DOHH2 (cell line): ENCODE measurements at regions not wholly inside any gene's neighbourhood (a gene's known extent, or its start where the extent isn't known, plus 50 kb on each side); places are given as distances from the start of the nearest gene placed in this dataset.

Source experiments
- H3F3A ChIP-seq: fragments of 200-600 bp; sonication (generic), shearing (Covaris generic); 2 replicates; pipeline ENCODE4 v1.6.0; 2016; ENCODE audit warnings: antibody characterized with exemption, mild to moderate bottlenecking; ENCODE audit not compliant: control insufficient read depth, insufficient read depth
- H3K27ac ChIP-seq: fragments of 200-600 bp; sonication (generic); 2 replicates; pipeline ENCODE4 v1.5.1; 2014; ENCODE audit warnings: low read depth, mild to moderate bottlenecking, low read length, moderate library complexity
- H3K27me3 ChIP-seq: fragments of 200-600 bp; sonication (generic); 2 replicates; pipeline ENCODE4 v1.6.1; 2014; ENCODE audit warnings: mild to moderate bottlenecking, low read length, mixed read lengths; ENCODE audit not compliant: control insufficient read depth
- H3K36me3 ChIP-seq: fragments of 200-600 bp; sonication (generic); 2 replicates; pipeline ENCODE4 v1.6.1; 2014; ENCODE audit warnings: mild to moderate bottlenecking, low read length, moderate library complexity, mixed read lengths; ENCODE audit not compliant: control insufficient read depth
- H3K4me1 ChIP-seq: fragments of 200-600 bp; sonication (generic); 2 replicates; pipeline ENCODE4 v1.6.1; 2014; ENCODE audit warnings: mild to moderate bottlenecking, low read length, mixed read lengths; ENCODE audit not compliant: control insufficient read depth
- H3K4me2 ChIP-seq: fragments of 200-600 bp; sonication (generic); 2 replicates; pipeline ENCODE4 v1.6.0; 2014; ENCODE audit warnings: mild to moderate bottlenecking, low read length, moderate library complexity
- H3K4me3 ChIP-seq: fragments of 200-600 bp; sonication (generic); 2 replicates; pipeline ENCODE4 v1.5.1; 2014; ENCODE audit warnings: mild to moderate bottlenecking, low read length, mixed read lengths
- H3K79me2 ChIP-seq: fragments of 200-600 bp; sonication (generic); 2 replicates; pipeline ENCODE4 v1.6.1; 2014; ENCODE audit warnings: mild to moderate bottlenecking, low read length, mixed read lengths; ENCODE audit not compliant: control insufficient read depth
- H3K9me2 ChIP-seq: fragments of 200-600 bp; sonication (generic); replicated peaks from 2 replicates; pipeline ENCODE4 v1.6.1; 2014; ENCODE audit warnings: mild to moderate bottlenecking, low read length, mixed read lengths; ENCODE audit not compliant: control insufficient read depth
- H3K9me3 ChIP-seq: fragments of 200-600 bp; sonication (generic); 2 replicates; pipeline ENCODE4 v1.6.1; 2014; ENCODE audit warnings: antibody characterized with exemption, low read length, mixed read lengths; ENCODE audit not compliant: control insufficient read depth, insufficient read depth
- H4K20me1 ChIP-seq: fragments of 200-600 bp; sonication (generic); 2 replicates; pipeline ENCODE4 v1.6.0; 2014; ENCODE audit warnings: low read depth, mild to moderate bottlenecking, antibody characterized with exemption, low read length, moderate library complexity; ENCODE audit not compliant: control insufficient read depth, insufficient read depth
- CTCF ChIP-seq: fragments of 200-600 bp; sonication (generic); IDR thresholded peaks from one replicate; pipeline ENCODE4 v1.5.1; 2014; ENCODE audit warnings: antibody characterized with exemption, mild to moderate bottlenecking, low read depth, low read length; ENCODE audit not compliant: poor library complexity, severe bottlenecking
- EZH2phosphoT487 ChIP-seq: fragments of 200-600 bp; sonication (generic); IDR thresholded peaks from 2 replicates; pipeline ENCODE4 v1.6.1; 2017; ENCODE audit warnings: borderline replicate concordance, mild to moderate bottlenecking, antibody characterized with exemption, low read length, moderate library complexity, mixed read lengths

DNA sequence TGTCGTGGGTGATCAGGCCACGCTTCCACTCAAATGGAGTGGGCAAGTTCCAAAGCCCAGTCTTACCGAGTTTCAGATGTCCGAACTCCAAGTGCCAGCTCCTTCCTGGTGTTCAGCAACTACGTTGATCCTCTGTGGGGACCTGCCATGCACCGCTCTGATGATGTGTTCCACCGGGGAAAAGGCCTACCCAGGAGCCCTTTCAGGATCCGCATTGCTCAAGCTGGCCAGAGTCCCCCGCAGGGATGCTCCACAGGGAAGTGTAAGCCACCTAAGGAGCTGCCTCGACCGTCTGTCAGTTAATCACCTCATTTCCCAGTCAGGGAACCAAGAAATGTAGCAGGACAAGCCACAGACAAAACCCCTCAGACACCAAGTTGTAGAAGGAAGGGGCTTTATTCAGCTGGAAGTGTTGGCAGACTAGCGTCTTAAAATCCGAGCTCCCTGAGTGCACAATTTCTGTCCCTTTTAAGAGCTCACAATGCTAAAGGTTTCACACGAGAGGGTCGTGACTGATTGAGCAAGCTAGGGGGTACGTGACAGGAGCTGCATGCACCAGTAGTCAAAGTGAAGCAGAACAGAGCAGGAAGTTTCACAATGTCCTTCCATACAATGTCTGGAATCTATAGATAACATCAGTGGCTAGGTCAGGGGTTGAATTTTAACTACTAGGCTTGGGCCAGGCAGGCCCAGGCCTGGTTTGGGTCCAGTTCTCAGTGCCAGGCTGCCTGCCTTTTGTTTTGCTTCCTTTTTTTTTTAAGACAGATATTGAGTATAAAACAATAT, 126.2 kb upstream of the ZDHHC15 start:
- Histone ChIP-seq H3K27me3 (no peaks in the 10 kb centered on the region), H3K27ac (no peak overlapping the region), H3K4me3 (no peak overlapping the region), H3K9me2 (no peaks in the 10 kb centered on the region), H3K9me3 (no peaks in the 10 kb centered on the region), H4K20me1 (no peaks in the 10 kb centered on the region), H3K4me2 (no peak overlapping the region), H3F3A (no peaks in the 10 kb centered on the region), H3K4me1 (no peaks in the 10 kb centered on the region), H3K36me3 (no peaks in the 10 kb centered on the region), H3K79me2 (no peaks in the 10 kb centered on the region)
- TF ChIP-seq CTCF (no peak), EZH2phosphoT487 (no peak)

GRCh38 chrX:75642811-75643361, 120.0 kb upstream of the ZDHHC15 start:
- H4K20me1 ChIP-seq: no peaks in the 10 kb centered on the region
- TF ChIP-seq CTCF (no peak), EZH2phosphoT487 (no peak)
- H3K79me2 ChIP-seq: no peaks in the 10 kb centered on the region
- H3K36me3 ChIP-seq: no peaks in the 10 kb centered on the region
- no peaks in the 10 kb centered on the region for H3K27me3 ChIP-seq
- H3K27ac ChIP-seq: no peak overlapping the region
- no peak overlapping the region for H3K4me2 ChIP-seq
- H3F3A ChIP-seq: no peaks in the 10 kb centered on the region
- no peaks in the 10 kb centered on the region for H3K4me1 ChIP-seq
- H3K9me2 ChIP-seq: no peaks in the 10 kb centered on the region
- H3K4me3 ChIP-seq: no peak overlapping the region
- no peaks in the 10 kb centered on the region for H3K9me3 ChIP-seq

DNA sequence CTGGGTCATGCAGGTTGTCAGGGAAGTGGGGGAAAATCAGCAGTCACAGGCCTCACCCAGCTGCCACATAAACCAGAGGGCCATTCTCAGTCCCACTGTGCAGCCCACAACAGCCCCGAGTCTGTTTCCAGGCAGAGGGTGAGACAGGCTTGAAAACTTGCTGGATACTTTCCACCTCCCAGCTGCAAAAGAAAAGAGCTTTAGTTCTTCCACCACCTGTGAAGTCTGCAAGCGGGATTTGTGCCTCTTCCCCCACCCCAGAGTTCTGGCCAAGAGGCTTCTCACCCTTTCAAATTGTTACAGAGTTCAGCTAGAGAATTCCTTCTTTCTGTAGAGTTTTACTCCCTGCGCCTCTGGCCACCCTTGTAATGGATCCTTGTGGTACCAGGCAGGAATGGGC, 115.5 kb upstream of the ZDHHC15 start:
- Histone ChIP-seq H3K9me2 (no peaks in the 10 kb centered on the region), H4K20me1 (no peaks in the 10 kb centered on the region), H3K9me3 (no peaks in the 10 kb centered on the region), H3K79me2 (no peaks in the 10 kb centered on the region), H3K27me3 (no peaks in the 10 kb centered on the region), H3K4me1 (no peaks in the 10 kb centered on the region), H3K27ac (no peak overlapping the region), H3K4me3 (no peak overlapping the region), H3K4me2 (no peak overlapping the region), H3F3A (no peaks in the 10 kb centered on the region), H3K36me3 (no peaks in the 10 kb centered on the region)
- TF ChIP-seq EZH2phosphoT487 (no peak), CTCF (no peak)
